Right forelimb (tissue), 1 donor: ENCODE measurements at regions not wholly inside any gene's neighbourhood (a gene's known extent, or its start where the extent isn't known, plus 50 kb on each side); places are given as distances from the start of the nearest gene placed in this dataset.
A peak's percentile ranks its signal among the peaks of the same experiment; 100 is the strongest.

Source experiments
- DNase-seq: peaks from one replicate; pipeline ENCODE4 v3.0.0-alpha.2; 2018

DNA sequence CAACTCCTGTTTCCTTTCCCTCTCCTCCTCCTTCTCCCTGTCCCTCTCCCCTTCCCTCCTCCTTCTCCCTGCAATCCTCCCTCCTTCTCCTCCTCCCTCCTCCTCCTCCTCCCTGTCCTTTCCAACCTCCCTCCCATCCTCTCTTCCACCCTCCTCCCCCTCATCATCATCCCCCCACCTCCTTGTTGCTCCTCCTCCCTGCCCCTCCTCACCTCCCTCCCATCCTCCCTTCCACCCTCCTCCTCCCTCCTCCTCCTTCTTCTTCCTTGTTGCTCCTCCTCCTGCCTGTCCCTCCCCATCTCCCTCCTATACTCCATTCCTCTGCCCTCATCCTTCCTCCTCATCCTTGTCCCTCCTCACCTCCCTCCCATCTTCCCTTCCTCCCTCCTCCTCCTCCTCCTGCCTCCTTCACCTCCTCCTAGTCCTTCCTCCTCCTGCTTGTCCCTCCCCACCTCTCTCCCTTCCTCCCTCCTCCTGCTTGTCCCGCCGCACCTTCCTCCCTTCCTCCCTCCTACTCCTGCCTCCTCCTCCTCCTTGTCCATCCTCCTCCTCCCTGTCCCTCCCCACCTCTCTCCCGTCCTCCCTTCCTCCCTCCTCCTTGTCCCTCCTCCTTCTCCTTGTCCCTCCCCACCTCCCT lies 222.5 kb downstream of the IRF8 start:
- peak; percentile 3 for DNase-seq

DNA sequence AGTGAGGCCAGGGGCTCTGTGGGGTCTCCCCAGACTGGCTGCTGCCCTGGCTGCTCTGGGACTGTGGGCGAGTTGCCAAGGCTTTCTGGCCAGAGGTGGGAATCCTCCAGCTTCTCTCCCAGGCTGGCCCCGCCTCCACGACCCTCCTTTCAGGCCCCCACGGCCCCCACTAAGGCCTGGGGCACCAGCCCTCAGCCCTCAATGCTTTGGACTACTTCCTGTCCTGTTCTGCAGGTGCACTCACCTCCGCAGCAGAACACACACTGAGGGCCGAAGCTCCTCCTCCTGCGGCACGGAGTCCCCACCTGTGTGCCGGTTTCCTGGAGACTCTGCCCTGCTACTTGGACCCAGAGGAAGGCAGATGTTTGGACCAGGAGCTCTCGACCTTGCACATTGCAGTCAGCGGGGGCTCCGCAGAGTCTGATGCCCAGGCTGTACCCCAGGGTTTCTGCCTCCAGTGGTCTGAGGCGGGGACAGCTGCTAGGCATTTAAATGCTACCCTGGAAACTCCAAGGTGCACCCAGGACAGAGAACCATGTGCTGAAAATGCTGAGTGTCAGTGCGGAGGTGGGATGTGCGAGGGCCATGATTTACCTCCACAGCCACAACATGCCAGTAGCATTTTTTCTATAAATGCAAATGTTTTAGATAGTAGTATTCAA lies 223.8 kb downstream of the IRF8 start:
- no peak for DNase-seq

DNA sequence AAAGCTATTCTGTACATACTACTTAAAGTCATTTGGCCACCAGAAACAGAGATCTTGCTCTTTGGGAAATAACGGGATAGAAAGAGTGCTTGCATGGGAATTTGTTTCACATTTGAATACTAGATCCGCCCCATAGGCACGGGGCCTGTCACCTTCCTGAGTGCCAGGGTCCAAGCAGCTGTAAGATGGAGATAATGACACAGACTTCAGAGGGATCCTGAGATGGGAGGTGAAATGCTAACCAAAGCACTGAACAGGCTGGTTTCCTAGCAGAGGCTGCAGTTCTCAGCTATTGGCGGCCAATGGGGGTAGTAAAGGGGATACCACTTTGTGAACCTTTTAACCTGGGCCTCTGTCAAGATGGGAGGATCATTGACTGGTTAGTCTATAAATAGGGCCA lies 225.4 kb downstream of the IRF8 start:
- DNase-seq: no peak

DNA sequence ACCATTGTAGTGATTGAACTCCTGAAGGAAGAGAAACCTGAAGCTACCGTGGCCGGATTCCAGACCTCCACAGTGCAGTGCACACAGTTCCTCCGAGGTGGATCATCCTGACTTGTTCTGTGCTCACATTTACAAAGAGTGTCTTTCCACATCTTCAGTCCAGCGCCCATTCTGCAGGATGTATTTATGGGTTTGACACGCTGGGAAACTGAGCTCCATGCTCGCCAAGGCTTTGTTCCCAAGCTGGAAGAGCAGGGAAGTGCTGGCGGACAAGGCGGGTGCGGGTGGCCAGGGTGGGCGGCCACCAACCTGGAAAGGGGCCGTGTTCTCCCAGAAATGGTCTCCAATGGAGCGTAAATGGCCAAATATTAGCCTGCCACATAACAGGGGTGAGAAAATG lies 227.9 kb downstream of the IRF8 start:
- DNase-seq: no peak

DNA sequence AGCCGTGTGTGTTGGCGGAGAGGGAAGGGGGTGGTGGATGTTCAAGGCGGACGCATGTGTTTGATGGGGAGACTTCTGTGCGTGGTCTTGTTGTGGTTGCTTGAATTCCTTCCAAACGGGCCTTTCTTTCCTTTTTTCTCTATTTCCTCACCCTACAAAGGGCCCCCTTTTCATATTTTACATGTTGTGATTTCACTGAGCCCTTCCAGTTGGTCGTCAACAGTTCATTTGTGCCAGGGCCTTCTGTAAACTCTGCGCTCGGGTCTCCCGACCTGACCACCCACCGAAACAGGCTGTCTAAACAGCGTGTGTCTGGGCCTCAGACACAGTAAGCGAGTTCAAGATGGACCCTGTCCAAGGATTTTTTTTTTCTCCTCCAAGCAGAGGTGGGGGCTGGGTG lies 228.4 kb downstream of the IRF8 start:
- DNase-seq: no peak

DNA sequence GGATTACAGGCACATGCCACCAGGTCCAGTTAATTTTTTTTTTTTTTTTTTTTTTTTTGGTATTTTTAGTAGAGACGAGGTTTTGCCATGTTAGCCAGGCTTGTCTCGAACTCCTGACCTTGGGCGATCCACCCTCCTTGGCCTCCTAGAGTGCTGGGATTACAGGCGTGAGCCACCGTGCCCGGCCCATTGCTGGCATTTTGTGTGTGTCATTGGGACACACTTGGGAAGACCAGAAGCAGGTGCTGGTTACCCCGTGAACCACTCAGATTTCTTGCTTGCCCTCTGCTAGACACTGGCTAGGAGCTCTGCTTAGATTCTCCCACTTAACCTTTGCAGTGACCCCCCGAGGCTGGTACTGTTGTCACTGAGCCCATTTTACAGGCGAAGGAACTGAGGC lies 229.3 kb downstream of the IRF8 start:
- DNase-seq: peak; percentile 16

DNA sequence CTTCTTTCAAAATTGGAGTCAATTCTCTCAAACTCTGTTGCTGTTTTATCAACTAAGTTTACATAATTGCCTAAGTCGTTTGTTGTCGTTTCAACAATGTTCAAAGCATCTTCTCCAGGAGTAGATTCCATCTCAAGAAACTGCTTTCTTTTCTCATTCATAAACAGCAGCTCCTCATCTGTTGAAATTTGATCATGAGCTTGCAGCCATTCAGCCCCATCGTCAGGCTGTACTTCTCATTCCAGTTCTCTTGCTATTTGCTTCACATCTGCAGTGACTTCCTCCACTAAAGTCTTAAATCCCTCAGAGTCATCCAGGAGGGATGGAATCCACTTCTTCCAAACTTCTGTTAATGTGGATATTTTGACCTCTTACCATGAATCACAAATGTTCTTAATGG lies 230.6 kb downstream of the IRF8 start:
- DNase-seq: no peak

DNA sequence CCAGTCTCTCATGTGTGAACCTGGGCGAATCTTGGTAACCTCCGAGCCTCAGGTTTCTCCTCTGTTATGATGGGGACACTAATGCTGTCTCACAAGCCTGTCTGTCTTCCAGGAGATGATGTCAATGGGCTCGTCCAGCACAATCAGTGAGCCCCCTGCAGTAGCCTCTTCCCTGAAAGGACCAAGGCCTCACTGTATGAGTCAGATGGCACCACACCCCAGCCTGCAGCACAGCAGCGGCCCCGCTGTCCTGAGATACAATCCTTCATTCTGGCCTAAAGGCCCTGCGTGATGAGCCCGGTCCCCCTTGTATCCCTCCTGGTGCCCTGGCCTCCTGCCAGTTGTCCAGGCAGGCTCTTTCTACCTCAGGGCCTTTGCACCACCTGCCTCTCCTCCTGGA lies 234.4 kb downstream of the IRF8 start:
- no peak for DNase-seq

DNA sequence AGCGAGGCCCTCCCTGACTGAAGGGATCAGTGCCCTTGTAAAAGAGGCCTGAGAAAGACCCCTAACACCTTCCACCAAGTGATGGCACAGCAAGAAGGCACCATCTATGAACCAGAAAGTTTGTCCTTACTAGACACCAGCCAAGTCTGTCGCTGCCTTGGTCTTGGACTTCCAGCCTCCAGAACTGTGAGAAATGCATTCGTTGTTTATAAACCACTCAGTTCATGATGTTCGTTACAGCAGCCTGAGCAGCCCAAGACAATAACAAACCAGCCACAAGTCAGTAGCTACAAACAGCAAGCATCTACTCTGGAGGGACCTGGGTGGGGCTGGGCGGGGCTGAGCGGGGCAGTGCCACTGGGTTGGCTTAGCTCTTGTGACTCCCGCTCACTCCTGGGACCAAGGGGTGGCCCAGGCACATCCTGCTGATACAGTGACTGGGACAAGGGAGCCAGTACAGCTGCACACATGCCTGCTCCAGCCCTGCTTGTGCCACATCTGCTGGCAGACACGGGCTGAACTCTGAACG lies 234.9 kb downstream of the IRF8 start:
- DNase-seq: peak; percentile 5

DNA sequence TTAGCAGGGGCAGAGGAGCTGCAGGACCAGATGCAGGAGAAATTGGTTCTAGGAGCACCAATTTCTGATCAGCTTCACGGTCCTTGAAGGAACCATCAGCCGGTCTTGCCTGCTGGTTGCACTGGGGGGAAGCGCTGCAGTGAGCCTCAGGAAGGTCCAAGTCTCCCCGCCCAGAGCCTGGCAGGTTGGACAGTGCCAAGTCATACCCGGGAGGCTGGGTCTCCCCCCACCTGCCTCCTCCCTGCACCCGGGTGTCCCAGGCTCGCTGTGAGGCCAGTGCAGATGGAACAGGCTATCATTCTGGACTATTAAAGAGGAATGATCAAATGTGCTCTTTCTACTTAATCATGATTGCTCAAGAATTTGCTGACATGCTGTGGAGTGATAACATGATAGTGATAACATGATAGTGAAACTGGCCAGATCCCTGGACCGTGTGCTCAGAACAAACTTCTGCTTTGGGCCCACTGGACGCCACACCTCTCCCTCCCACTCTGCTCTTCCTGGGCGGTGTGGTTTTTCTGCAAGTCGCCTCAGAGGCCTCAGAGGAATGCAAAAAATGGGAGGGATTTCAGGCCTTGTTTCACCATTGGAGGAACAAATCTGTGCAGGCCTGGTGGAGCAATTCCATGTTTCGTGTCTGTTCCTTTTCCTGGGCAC lies 236.0 kb downstream of the IRF8 start:
- DNase-seq: peak; percentile 5

DNA sequence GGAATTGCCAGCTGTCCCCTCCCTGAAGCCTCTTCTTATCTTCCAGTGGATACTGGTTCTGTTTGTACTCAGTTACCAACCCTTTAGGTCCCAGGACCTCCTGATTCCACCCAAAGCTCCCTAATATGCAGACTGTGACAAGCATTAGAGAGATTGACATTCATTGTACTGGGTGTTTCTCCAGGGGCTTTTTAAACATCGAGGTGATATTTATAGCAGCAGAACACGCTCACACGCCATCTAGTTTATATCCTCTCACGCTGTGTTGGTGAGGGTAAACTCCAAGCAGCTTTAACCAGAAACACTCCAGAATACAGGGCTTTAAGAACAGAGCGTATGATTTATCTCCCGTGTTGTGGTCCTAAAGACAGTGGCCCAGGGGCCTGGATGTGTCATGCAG lies 238.4 kb downstream of the IRF8 start:
- no peak for DNase-seq

DNA sequence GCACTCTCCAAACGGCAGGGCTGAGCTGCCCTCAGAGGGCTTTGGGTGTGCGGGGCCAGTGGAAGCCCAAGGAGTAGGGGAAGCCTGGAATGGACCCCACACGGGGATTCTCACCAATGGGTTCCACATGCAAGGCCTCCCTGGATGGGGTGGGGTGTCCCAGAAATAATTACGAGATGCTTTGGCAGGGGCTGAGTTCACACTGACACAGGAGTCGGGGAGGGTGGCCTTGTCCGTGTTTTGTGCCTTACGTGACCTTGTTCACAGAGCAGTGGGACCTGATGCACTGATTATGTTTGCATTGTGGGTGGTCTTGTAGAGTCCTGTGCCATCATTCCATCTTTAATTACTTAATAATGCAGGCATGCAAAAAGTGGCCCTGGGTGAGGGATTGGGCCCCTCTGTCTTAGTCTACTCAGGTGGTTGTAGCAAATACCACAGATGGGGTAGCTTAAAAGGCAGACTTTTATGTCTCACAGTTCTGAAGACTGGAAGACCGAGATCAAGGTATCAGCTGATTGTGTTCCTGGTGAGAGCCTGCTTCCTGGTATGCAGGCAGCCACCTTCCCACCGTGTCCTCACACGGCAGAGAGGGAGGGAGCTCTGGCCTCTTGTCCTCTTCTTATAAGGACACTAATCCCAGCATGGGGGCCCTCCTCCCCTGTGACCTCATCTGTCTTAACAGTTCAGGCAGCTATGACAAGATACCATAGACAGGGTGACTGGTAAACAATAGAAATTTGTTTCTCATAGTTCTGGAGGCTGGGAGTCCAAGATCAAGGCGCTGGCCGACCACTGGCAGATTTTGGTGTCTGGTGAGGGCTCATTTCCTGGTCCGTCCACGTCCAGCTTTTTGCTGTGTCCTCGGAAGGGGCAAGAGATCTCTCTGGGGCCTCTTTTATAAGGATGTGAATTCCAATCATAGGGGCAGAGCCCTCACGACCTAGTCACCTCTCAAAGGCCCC lies 239.4 kb downstream of the IRF8 start:
- no peak for DNase-seq

DNA sequence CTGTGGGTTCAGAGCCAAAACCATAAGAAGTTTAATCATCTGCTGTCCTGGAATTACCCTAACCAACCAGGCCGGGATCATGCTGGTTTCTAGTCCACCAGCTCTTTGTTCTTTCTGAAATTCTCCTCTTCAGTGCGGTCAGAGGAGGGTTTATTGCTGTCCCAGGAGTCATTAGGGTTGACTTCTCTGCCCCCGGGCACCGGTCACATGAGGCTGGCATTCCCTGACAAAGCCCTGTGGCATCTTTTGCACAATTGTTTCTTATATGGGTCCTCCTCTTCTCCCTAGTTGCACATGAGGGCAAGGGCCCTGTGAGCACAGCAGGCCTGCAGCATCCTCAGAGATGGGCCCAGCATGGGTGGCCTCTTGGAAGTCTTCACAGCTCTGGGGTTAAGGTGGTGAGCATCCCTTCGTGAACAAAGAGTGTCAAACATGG lies 243.9 kb downstream of the IRF8 start:
- DNase-seq: no peak

DNA sequence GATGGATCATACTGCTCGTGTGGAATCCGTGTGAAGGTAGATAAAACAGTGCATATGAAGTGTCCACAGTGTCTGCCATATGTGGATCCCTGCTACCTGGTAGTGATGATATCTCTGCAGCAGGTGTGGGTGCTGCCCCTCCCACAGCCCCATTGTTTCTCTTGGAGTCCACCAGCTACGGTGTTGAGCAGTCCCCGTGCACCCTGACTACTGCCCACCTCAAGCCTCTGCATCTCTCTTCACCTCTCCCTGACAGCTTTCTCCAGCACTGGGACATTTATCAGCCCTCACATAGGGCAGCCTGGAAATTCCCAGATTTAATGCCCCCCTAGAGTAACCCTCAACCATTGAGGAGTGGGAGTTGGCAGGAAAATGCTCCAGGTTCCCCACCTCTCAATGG lies 244.7 kb downstream of the IRF8 start:
- DNase-seq: no peak

DNA sequence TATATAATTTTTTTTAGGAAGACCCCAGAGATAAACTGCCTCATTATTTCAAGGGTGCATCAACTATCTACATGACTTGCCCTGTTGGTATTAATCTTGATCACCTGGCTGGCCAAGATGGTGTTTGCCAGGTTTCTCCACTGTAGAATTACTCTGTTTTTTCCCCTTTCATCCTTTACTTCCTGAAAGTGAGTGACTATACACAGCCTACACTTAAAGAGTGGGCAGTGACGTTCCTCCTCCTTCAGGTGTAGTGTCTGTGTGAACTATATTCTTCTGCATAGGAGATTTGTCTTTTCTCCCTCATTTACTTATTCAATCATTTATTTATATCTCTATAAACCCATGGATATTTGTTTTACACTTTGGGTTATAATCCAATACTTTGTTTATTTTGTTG lies 246.7 kb downstream of the IRF8 start:
- no peak for DNase-seq

DNA sequence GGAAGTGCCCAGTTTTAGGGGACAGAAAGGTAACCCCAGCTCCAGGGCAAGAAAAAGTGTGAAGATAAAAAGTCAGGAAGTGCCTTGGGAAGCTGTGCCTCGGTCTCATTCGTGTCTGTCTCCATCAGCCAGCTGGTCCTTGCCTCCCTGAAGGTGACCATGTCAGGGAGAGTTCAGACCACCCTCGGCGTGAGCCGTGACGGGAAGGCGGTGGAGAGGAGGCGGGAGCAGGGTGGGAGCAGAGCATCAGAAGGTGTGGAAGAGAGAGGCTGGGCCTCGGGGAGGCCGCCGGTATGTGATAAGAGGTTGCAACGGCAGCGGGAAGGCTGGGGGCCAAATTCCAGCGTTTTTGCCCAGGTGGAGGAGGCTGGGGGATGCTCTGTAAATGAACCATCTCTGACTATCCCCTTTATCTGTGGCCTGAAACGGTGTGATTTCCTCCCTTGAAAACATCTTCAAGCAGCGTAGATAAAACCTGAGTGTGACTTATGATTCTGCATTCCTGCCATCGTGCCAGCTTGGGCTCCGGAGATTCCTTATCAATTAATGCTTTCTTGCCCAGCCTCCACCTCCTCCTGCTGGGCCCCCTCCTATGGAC lies 251.8 kb downstream of the IRF8 start:
- no peak for DNase-seq

DNA sequence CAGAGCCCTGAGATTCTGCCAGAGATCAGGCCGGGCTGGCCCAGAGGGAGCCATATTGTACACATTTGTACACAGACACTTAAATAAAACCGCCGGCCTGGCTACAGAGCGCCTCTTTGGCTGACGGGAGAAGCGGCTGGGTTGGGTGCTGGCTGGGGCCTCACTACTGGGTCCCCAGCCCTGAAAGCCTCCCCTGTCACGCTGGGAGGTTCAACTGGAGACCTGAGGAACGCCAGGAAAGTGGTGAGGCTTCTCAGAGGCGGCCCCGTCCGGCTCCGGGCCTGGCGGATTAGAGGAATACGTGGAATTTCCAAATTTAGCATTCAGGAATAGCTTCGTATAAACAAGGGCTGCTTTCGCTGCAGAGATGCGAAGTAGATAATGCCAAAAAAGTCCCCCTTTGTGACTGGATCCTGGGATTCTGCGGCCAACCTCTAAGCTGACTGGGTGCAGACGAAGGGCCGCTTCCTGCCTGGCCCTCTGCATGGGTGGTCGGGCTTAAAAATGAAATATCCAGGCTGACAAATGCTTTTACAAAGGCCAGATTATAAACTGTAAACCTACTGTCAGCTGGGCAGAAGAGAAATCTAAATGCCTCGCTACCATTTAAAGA lies 252.4 kb downstream of the IRF8 start:
- DNase-seq: peak; percentile 58

DNA sequence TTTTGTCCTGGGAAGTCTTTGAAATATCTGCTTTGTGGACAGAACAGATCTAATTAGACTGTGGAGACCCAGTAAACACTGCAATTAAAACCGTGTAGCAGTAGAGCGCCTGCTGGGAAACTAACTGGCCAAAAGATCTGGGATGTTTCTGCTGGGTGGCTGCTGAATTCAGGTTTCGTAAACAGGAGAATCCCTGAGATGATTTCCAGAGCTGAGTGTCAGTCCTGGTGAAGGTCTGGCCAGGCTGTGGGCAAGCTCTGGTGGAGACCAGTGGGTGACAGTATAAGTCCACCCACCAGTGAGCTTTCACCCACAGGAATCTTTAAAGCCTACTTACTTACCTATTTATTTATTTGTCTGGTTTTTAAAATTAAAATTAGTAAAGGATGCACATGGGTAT lies 257.2 kb downstream of the IRF8 start:
- DNase-seq: no peak

DNA sequence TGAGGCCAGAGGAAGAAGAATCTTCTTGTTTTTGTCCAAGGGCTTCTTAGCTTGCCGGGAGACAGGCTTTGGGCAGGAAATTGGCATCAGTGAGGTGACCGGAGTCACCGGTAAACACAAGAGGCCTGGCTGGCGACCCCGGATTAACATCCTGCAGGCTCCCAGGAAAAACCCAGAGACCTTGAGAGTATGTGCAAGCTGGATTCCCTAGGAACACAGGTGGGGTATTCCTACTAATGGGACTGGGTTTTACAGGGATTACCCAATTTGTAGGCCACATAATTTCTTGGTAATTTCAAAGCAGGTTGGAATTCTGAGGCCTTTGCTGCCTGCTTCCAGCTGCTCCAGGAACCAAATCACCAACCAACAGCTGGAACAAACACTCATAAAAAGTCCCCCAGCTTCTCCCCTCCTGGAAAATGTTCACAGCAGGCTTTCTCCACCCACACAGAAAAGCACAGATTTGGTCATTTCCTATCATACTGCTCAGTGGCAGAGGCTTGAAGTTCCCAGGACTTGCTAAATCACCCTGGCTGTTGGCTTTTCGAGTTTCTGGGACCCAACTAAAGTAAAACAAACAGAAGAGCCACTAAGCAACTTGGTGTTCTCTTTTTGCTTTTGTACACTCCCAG lies 258.8 kb downstream of the IRF8 start:
- no peak for DNase-seq

DNA sequence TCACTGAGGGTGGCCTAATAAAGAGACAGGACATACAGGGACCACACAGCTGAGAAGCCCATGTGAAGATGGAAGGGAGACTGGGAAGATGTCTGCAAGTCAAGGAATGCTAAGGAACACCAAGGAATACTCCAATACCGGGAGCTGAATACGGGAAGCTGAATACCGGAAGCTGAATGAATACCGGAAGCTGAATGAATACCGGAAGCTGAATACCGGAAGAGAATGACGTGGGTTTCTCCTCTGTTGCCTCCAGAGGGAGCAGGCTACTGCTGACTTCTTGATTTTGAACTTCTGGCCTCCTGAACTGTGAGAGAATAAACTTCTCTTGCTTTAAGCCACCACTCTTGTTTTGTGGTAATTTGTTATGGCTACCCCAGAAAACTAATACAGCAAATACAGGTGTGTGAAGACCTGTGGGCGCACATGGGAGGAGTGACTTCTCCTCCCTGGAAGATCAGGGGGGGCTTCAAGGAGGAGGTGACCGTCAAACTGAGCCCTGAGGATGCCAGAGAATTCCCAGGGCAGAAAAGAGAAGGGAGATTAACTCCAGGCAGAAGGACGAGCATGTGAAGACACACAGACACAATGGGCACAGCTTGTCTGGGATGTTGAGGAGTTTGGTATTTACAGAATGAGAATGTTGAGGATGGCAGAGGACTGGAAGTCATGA lies 259.9 kb downstream of the IRF8 start:
- DNase-seq: no peak

DNA sequence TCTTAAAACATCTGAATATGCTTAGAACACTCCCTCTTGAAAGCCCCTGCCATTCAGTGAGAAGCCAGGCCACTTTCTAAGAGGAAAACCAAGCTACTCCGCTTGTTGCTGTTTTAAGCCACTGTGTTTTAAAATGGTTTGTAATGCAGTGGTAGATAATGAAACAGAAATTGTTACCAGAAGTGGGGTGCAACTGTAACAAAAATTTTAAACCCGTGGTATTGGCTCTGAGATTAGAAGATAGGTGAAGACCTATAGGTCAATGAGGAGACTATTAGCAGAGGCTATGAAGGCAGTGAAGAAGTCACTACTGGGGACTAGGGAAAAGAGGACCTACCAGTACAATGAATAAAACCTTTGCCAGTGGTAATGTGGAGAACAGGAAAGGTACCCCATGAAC lies 266.5 kb downstream of the IRF8 start:
- DNase-seq: no peak
